Pons (tissue), 1 donor: ENCODE measurements at regions not wholly inside any gene's neighbourhood (a gene's known extent, or its start where the extent isn't known, plus 50 kb on each side); places are given as distances from the start of the nearest gene placed in this dataset.

ENCODE experiments used
- DNase-seq: peaks from one replicate; pipeline ENCODE4 v3.0.0-alpha.2; 2016; ENCODE audit warnings: low spot score

DNA sequence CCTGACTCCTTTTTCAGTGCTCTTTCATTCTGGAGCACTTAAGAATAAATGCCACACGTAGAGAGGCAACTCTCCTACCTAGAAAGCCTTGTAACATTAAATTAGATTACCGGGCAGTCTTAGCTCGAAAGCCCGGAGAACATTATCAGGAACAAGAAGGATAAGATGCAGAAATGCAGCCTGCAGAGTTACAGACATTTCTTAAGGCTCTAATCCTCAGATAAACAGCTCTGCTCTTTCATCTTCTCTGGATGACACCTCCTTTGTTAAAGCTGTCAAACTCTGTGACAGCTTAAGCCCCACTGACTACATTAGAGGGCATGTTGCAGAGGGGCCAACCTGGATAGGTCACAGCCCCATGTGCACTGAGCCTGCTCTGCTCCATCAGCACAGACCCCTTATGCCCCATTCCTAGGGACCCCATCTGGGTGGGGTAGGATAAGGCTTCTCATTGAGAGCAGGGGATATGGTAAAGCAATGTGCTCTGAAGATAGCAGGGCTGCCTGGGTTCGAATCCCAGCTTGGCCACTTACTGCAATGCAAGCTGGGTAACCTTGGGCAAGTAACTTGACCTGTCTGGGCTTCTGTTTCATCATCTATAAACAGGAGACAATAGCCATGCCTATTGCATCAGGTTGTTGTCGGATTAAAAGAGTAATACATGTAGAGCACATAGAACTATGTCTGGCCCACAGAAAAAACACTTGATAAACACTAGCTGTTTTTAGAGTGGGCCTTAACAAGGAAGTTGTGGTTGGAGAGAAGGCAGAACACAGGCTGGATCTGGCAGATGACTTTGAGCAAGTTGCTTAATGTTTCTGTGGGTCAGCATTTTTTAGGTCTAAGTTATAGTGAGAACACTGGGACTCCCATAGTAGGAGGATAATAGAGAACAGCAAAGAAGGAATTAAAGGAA lies 111.4 kb downstream of the THNSL2 start:
- peak; percentile 87 for DNase-seq

GRCh38 chr2:88269836-88270235 lies 99.7 kb downstream of the THNSL2 start:
- no peak for DNase-seq

GRCh38 chr2:88265352-88266303 lies 95.5 kb downstream of the THNSL2 start:
- peak; percentile 27 for DNase-seq

DNA sequence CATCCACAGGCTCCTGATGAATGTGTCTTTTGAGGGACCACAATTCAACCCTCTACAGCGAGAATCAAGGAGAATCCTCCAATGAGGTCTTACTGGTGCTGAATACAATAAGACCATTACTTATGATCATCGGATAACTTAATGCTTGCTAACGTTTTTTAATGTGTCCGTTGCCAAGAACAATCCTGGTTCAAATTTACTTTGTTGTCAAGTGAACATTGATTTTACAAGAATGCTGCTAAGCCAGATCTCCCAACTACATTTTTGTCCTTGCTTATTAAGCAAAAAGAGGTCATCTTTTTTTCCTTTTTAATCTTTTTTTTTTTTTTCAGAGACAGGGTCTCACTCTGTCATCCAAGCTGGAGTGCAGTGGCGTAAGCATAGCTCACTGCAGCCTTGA lies 93.7 kb downstream of the THNSL2 start:
- DNase-seq, result no peak

DNA sequence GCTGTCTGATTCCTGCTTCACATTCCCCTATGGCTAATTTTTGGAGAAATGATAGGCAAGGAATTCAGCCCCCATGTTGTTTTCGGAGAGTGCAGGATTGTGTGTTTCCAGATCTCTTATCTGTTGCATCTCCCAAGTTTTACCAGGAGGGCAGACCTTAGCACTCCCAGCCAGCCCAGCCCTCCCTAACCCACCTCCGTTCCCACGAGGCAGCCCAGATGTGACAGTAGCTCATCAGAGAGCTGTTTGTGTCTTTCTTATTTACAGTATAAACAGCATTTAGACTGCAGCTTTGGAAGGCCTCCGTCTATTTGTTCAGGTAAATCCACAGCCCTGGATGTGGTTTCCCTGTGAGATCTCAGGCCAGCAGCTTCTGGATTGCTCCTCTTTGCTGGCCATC lies 91.6 kb downstream of the THNSL2 start:
- no peak for DNase-seq

DNA sequence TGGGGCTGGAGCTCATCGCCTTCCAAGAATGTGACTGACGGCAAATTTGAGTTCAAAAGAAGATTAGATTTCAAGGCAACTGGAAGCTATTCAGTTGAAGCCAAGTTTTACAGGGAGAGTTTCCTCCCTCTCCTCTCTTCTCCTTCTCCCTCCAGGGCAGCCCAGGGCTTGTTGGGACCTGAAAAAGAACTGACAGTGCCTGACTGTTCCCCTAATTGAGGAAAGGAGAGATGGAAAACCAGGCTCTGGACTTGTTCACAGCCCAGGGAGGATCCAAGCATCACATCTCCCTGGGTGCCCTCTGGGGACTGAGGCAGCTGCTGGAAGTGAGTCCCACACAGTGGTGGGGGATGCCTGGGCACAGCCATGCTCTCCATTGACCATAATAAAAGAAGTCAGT lies 88.1 kb downstream of the THNSL2 start:
- DNase-seq, result no peak

DNA sequence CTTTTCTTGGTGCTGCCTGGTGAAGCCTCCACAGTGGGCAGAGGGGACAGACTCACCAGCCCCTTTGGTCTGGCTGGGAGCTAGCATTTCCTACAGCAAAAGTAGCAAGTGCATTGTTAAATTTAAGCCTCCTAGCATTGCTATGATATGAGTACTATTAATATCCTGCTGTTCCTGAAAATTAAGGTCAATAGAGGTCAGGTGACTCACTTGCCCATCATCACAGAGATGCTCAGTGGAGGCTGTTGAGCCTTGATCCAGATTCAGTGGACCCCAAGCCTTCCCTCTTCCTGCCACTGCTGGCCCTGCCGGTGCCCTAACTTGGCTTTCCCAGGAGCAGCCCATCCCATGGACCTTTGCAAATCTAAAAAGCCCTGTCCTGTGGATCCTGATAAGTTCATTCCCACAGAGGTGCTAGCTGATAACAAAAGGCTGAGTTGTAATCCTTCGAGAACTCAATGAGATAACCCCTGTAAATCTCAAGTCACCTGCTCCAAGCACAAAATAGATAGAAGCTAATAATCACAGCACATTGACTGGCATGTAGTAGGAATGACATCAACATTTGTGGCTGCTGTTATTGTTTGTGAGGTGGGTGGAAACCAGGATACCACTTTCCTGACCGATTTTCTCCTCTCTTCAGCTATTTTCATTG lies 84.4 kb downstream of the THNSL2 start:
- no peak for DNase-seq

- DNase-seq, result no peak
These were observed 83.9 kb downstream of the THNSL2 start for GRCh38 chr2:88253997-88254396.

DNA sequence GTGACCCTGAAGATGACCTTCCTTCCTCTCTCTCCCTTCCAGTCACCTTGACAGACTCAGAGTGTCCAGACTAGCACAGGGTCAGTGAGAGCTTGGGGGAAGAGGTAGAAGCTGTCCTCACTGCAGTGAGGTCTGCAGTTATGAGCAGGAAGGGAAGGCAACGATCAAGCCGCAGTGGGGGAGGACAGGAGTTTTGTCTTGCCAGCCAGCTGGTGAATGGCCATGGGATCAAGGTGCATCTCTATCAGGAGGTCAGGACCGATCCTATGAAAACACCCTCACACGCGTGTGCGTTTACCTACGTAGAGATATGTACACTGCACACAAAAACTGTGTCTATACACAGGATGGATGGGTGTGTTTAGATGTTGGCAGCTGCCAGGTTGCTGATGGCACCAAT lies 83.2 kb downstream of the THNSL2 start:
- DNase-seq, result no peak

DNA sequence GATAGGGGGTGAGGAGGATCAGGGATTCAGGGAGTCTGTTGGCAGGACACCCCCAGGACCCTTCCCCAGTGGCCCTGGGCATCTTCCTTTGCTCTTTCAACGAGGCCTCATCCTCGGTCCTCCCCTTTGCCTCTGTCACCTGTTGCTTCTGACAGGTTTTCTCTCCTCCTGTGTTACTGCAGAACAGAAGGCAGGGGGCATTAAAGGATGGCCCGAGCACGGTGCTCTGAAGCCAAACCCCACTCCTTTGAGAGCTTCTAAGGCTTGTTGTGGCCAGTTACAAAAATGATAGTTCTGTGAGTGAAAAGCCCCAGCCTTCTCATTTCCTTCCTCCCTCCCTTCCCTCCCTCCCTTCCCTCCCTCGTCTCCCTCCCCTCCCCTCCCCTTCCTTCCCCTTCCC lies 82.5 kb downstream of the THNSL2 start:
- DNase-seq, result no peak

DNA sequence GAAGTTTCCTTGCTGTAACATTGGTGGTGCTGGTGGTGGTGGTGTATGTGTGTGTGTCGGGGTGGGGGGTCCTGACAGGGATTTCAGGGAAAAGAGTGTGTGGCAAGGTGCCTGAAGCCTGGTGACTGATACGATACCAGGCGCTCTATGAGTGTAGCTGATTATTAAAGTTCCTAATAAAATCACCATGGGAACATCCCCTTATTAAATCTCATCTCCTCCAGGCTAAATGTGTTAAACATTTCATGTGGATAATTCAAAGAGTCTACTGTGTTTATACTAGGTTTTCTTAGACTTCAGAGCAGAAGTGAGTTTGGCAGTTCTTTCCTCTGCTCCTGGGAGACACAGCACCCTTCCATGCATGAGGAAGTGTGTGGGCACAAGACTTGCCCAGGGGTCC lies 82.0 kb downstream of the THNSL2 start:
- no peak for DNase-seq

DNA sequence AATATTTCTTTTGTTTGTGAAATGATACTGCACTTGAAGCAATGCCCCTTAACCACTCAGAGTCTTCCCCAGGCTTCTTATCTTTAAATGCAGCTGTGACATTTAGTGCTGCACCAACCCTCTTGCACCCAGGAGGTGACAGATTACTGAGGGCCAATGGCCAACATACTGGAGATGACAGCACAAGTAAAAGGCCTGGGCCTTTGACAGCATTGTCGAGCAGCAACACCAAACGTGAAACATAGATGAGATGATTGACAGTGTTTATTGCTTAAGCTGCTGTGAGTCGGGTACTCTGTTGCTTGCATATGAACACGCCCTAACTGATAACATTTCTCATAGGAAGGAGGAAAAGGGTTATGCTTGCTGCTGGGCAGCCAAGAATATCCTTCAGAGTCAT lies 80.3 kb downstream of the THNSL2 start:
- no peak for DNase-seq

DNA sequence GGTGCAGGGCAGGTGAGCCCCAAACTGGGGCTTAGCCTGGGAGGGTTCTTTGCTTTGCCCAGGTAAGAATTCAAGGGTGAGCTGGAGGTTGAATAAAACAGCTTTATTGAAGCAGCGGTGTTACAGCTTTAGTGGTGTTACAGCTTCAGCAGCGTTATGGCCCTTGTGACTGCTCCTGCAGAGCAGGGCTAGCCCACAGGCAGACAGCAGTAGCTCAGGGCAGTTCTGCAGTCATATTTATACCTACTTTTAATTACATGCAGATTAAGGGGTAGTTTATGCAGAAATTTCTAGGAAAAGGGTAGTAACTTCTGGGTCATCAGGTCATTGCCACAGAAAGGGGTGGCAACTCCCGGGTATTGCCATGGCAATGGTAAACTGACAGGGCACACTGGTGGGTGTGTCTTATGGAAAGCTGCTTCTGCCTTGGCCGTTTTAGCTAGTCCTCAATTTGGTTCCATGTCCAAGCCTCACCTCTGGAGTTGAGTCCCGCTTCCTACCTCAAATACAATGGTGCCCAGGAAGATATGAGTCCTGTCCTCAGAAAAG lies 78.2 kb downstream of the THNSL2 start:
- no peak for DNase-seq

- no peak for DNase-seq
These were observed 77.4 kb downstream of the THNSL2 start for GRCh38 chr2:88247531-88247930.

GRCh38 chr2:88245109-88245508 lies 75.0 kb downstream of the THNSL2 start:
- no peak for DNase-seq

DNA sequence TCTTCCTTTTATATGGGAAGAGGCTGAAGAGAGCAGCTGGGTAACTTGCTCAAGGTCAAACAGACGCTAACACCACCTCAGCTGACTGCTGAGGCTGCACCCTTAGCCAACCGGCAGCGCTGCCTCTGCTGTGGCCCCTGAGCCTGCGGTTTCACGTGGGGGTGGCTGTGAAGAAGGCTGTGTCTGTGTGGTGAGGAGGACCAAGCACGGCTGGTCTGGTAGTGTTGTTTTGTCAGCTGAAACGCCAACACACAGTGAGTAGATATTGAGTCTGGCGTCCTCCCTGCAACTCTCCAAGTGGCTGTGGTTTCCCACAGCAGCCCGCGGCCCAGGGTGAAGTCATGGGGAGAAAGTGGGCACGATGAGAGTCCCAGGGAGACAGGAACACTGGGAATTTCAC lies 69.6 kb downstream of the THNSL2 start:
- DNase-seq, result no peak

- no peak for DNase-seq
These were observed 66.5 kb downstream of the THNSL2 start for GRCh38 chr2:88236666-88237065.
